ENCODE measurements at regions not wholly inside any gene's neighbourhood (a gene's known extent, or its start where the extent isn't known, plus 50 kb on each side); places are given as distances from the start of the nearest gene placed in this dataset.

GRCh38 chr5:12488161-12488560 is 583.9 kb upstream of the CTNND2 start:
- no peak for ATAC-seq
- no peak for TF ChIP-seq CSDC2 (CRISPR knock-in tag; IDR thresholded peaks at IDR 0.05)
- TF ChIP-seq ARNTL (CRISPR knock-in tag; IDR thresholded peaks at IDR 0.05; ENCODE audit: borderline replicate concordance, low read depth) = no peak
- no peak for TF ChIP-seq ZNF565 (CRISPR knock-in tag; conservative IDR thresholded peaks at IDR 0.05; ENCODE audit: low read depth)
- no peak for TF ChIP-seq ZNF8 (CRISPR knock-in tag; IDR thresholded peaks at IDR 0.05)
- TF ChIP-seq ESRRG (CRISPR knock-in tag; IDR thresholded peaks at IDR 0.05) = no peak
- TF ChIP-seq ZC3H10 (CRISPR knock-in tag; IDR thresholded peaks at IDR 0.05) = no peak
- no peak for TF ChIP-seq PPARA (CRISPR knock-in tag; IDR thresholded peaks at IDR 0.05; ENCODE audit: borderline replicate concordance)
- TF ChIP-seq TCF4 (CRISPR knock-in tag; IDR thresholded peaks at IDR 0.05; ENCODE audit: borderline replicate concordance) = no peak
- no peak for TF ChIP-seq SNAI2 (CRISPR knock-in tag; IDR thresholded peaks at IDR 0.05)
- no peak for TF ChIP-seq TSHZ2 (CRISPR knock-in tag; IDR thresholded peaks at IDR 0.05)
- no peak for TF ChIP-seq CREB5 (CRISPR knock-in tag; IDR thresholded peaks at IDR 0.05; ENCODE audit: low read depth)
- no peak for TF ChIP-seq ZFP3 (CRISPR knock-in tag; IDR thresholded peaks at IDR 0.05)
- no peak for TF ChIP-seq PATZ1 (CRISPR knock-in tag; IDR thresholded peaks at IDR 0.05; ENCODE audit: borderline replicate concordance)
- no peak for TF ChIP-seq ZFP30 (CRISPR knock-in tag; IDR thresholded peaks at IDR 0.05)
- no peak for TF ChIP-seq OSR1 (CRISPR knock-in tag; IDR thresholded peaks at IDR 0.05)
- TF ChIP-seq ISL1 (CRISPR knock-in tag; IDR thresholded peaks at IDR 0.05) = no peak

GRCh38 chr5:12480487-12480886 is 576.2 kb upstream of the CTNND2 start:
- ATAC-seq = no peak
- no peak for TF ChIP-seq CREB5 (CRISPR knock-in tag; IDR thresholded peaks at IDR 0.05; ENCODE audit: low read depth)
- TF ChIP-seq CSRNP3 (CRISPR knock-in tag; IDR thresholded peaks at IDR 0.05) = no peak

- no peak for ATAC-seq
- no peak for TF ChIP-seq ZC3H10 (CRISPR knock-in tag; IDR thresholded peaks at IDR 0.05)
- no peak for TF ChIP-seq ZNF8 (CRISPR knock-in tag; IDR thresholded peaks at IDR 0.05)
- TF ChIP-seq GLIS3 (CRISPR knock-in tag; IDR thresholded peaks at IDR 0.05) = no peak
- no peak for TF ChIP-seq ZFP3 (CRISPR knock-in tag; IDR thresholded peaks at IDR 0.05)
- TF ChIP-seq SNAI2 (CRISPR knock-in tag; IDR thresholded peaks at IDR 0.05) = no peak
- TF ChIP-seq PATZ1 (CRISPR knock-in tag; IDR thresholded peaks at IDR 0.05; ENCODE audit: borderline replicate concordance) = no peak
- TF ChIP-seq TCF4 (CRISPR knock-in tag; IDR thresholded peaks at IDR 0.05; ENCODE audit: borderline replicate concordance) = no peak
- TF ChIP-seq ISL1 (CRISPR knock-in tag; IDR thresholded peaks at IDR 0.05) = no peak
- no peak for TF ChIP-seq PPARA (CRISPR knock-in tag; IDR thresholded peaks at IDR 0.05; ENCODE audit: borderline replicate concordance)
- no peak for TF ChIP-seq RARB (CRISPR knock-in tag; IDR thresholded peaks at IDR 0.05)
- TF ChIP-seq CSDC2 (CRISPR knock-in tag; IDR thresholded peaks at IDR 0.05) = no peak
- no peak for TF ChIP-seq BACH2 (CRISPR knock-in tag; IDR thresholded peaks at IDR 0.05; ENCODE audit: borderline replicate concordance)
- TF ChIP-seq ESRRG (CRISPR knock-in tag; IDR thresholded peaks at IDR 0.05) = no peak
- TF ChIP-seq TOX (CRISPR knock-in tag; IDR thresholded peaks at IDR 0.05; ENCODE audit: borderline replicate concordance) = no peak
Measured at GRCh38 chr5:12477554-12477953, 573.3 kb upstream of the CTNND2 start.

Data from SK-N-SH treated with all-trans-retinoic acid at 6 μM for 48 hours (cell line).